HG03439 (cell line): ENCODE measurements at regions not wholly inside any gene's neighbourhood (a gene's known extent, or its start where the extent isn't known, plus 50 kb on each side); places are given as distances from the start of the nearest gene placed in this dataset.

Experiments used
- ATAC-seq: cut with Tn5 transposase; IDR thresholded peaks from one replicate; pipeline ENCODE4 v1.9.1; 2021; ENCODE audit warnings: mild to moderate bottlenecking, moderate library complexity; ENCODE audit not compliant: unreplicated experiment

DNA sequence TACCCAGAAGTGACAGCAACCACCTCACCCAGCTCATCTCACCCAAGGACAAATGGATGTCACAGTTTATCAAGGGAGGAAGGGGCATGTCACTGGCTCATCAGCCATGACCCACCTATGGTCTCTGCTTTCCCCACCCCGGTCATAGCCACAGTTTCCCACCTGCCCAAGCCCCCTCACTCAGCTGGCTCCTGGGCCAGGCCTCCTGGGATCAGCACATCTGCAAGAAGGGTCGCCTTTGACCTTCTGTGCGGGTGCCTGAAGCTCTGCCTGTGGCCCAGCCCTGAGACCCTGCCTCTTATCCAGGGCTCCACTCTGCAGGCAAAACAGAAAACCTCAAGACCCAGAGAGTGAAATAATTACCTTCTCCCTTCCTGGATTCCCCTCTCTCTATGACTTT is 236.4 kb downstream of the BUD13 start:
- no peak for ATAC-seq

DNA sequence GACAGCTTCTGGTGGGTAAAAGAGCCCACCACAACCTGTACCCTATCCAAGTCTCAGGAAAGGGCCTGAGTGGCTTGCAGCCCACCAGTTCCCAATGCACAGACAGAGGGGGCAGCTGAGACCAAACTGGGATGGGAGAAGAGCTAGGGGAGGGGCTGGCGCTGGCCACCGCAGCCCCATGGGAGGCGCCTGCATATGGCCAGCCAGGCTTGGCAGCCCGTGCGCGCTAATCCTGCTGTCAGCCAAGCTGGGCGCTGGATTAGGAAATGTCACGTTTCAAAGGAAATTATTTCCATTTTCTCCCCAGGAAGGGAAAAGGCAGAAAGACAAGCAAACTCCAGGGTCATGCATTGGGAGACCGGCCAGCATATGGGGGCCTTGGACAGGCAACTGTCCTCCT is 236.8 kb downstream of the BUD13 start:
- no peak for ATAC-seq

DNA sequence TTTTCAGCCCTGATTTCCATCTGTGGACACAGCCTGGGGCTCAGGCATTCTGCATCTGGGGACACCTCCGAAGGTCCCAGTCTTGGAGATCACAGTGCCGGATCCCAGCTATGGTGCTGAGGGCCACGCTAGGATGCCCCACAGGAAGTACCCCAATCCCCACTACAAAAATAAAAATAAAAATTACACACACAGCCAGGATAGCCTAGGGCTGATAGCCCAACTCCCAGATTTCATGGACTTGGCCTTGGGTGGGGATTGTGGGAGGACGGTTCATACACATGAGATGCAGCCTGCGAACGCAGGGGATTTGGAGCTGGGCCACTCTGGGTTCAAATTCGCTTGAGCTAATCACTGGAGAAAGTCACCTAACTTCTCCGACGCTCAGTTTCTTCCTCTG is 237.7 kb downstream of the BUD13 start:
- ATAC-seq: no peak

DNA sequence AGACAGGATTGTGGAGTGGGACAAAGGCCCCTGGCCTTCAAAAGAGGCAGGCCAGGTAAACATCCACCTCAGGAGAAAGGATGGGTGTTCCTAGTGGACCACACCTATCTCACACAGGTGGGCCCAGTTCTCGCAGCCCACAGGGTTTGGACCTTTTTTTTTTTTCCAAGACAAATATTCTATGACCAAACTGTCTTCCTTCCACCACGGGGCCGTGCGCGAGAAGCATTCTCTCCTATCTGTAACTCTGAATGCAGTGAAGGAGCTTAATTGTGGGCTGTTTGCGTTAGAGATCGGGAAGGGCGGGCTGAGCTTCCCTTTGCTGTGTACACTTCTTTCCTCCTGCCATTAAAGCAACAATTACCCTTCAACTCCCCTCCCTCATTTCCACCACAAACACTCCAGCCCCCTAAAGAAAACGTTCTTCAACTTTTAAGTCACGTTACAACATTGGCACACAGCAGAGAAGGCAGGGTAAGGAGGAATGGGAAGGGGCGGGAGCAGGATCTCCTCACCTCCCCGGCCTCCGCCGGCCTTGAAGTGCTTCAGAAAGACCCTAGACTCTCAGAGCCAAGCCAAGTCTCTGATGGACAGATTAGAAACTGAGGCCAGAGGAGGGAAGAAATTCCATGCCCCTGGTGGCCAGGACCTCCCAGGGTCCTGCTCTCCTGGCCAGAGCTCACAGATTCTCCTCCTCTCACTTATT is 238.4 kb downstream of the BUD13 start:
- ATAC-seq: no peak

DNA sequence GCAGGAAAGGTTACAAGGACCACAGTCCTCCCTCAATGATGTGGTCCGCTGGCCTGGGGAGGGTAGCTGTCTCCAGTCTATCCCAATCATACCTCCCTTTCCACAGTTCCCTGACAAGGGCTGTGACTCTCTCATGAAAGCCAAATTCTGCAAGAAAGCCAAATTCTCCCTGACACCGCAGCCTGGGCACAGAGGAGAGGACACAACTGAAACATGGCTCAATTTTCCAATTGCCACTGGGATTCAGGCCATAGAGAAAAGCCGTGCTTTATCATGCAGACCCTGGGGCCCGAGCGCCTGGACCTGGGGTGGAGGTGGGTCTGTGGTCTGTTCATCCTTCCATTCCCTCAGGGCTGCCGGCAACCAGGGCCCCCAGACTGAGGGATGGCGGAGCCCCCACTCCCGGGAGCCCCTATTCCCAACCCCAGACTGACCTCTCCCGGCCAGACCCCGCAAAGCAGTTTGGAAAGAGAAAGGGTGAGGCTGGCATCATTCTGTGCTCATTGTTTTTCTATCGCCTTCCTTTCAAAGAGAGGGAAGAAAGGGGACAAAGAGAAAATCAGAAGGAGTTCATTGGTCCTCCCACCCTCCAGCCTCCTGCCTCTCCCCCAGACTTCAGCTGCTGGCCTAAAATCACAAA is 239.5 kb downstream of the BUD13 start:
- no peak for ATAC-seq

DNA sequence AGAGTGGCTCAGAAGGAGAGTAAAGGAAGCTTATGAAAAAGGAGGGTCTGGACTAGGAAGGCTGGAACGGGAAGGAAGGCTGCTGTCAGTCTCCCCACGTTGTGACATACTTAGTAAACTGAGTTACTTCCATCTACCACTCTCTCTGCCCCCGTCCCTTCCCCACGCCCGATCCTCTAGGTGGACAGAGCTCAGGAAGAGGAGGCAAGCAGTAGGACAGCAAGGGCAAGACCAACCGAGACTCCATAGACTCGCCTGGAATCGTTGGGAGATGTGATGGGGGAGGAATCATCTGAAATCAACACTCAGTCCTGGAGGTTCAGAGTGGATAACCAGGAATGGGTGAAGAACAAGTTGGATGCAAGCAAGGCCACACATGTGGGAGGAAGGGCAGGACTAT is 240.7 kb downstream of the BUD13 start:
- no peak for ATAC-seq

DNA sequence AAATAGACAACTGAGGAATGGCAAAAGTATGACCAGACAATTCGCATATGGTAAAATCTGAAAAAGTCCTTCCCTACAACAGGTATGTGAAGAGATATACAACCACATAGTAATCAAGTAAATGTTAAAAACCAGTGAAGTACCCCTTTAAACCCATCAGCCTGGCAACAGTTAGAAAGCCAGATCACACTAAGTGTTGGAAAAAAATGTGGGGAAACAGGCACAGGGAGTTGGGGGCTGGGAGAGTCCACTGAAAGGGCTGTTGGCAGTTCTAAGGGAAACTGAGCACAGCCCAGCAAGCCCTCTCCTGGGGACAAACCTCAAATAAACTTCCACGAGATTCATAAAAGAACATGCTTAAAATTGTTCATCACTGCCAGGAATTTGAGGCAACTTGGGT is 242.1 kb downstream of the BUD13 start:
- no peak for ATAC-seq

DNA sequence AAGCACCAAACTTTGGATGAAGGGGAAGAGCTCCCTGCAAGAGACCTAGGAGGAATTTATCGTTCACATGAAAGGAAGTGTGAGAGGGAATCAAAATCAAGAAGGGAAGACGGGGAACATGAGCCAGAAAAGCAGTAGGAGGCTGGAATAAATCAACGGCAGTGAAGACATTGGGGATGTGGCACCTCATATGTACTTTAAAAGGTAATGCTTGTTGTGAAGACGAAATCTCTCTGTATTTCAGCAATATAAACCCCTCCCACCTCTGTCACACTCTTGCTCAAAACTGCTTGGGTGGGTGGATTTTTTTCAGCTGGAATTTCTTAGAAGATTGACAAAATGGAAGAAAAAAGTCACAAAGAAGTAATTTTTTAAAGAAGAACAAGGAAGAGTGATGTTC is 243.5 kb downstream of the BUD13 start:
- no peak for ATAC-seq

DNA sequence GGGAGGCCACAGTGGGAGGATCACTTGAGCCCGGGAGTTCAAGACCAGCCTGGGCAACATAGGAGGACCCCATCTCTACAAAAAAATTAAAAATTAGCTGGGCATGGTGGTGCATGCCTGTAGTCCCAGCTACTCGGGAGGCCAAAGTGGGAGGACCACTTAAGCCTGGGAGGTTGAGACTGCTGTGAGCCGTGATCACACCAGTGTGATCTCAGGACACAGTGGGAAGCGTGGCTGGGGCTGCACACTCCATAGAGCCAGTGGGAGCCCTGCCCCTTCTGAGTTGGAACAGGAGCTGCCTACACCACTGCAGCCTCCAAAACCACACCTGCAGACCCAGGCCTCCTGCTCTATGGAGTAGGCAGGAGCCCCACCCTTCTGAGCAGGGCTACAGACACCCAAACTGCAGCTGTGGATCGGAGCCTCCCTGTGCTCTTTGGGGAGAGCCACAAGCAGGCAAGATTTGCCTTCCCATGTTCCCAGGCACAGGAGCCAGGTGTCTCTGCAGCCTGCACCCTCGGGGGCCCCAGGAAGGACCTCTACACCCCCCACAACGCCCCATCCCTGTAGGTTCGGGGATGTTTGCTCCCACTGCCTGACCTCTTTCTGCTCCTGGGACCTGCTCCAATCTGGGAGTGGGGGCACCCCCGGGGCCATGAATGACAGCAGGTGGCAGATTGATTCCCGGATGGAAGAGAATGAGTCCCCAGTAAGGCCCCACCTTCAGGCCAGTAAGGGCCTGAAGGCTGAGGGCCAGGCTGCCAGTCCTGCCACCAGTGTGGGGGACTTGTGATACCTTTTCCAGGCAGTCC is 245.4 kb downstream of the BUD13 start:
- no peak for ATAC-seq

DNA sequence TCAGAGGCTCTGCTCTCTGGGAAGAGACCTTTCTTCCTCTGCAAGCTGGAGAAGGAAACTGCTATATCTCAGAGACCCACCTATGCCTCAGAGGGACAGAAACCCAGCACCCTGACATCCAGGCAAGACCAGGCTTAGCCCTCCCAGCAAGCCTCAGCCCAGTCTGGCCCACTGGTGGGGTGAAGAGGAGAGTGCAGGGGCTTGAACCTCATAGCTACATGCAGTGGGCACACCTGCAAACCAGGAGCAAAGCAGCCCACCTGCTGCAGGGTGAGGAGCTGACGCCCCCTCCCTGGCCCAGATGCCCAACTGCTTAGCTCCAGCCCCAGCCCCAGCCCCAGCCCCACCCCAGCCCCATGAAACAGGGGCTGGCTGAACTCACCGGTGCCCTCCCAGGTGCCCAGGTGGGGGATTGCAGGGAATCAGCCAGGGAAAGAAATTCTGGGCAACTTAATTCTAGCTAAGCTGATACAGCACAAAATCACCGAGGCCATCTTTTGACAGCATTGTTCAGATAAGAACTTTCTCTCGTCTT is 246.8 kb downstream of the BUD13 start:
- no peak for ATAC-seq

DNA sequence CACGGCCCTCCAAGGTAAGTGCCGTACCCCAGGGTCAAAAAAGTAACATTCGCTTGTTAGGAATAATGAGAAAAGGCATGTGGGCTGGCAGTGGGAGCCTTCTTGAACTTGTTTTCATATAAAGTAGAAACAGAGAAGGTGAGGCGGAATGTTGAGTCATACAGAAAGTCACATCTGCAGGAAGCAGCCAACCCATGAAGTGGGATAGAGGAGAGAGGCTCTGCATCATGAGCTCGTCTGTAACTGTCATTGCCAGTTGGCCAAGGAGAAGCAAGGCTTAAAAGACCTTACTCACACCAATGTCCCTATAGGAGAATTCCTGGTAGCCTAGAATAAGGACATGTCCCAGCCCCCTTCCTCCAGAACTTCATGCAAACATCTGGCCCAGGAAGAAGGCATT is 253.3 kb downstream of the BUD13 start:
- ATAC-seq: no peak

DNA sequence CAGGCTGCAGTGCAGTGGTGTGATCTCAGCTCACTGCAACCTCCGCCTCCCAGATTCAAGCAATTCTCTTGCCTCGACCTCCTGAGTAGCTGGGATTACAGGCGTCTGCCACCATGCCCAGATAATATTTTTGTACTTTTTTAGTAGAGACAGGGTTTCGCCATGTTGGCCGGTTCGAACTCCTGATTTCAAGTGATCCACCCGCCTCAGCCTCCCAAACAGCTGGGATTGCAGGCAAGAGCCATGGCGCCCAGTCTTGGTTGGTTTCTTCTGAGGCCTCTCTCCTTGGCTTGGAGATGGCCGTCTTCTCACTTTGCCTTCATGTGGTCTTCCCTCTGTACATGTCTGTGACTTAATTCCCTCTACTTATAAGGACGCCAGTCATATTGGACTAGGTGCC is 254.6 kb downstream of the BUD13 start:
- no peak for ATAC-seq

DNA sequence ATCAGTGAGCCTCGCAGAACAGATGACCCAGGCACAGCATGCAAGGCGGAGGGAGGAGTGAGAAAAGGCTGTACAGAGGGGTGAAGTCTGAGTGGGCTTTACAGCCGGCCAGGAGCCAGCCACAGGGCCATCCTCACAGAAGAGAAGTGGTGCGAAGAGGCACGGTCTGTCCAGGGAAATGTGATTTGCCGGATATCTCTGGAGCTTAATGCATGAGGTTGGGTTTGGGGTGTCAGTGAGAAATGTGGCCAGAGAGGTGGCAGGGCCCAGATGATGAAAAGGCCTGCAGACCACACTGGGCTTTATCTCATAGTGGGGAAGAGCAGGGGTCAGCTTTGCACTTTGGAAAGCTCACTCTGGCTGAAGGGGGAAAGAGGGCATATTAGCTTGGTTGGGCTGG is 255.2 kb downstream of the BUD13 start:
- ATAC-seq: no peak

DNA sequence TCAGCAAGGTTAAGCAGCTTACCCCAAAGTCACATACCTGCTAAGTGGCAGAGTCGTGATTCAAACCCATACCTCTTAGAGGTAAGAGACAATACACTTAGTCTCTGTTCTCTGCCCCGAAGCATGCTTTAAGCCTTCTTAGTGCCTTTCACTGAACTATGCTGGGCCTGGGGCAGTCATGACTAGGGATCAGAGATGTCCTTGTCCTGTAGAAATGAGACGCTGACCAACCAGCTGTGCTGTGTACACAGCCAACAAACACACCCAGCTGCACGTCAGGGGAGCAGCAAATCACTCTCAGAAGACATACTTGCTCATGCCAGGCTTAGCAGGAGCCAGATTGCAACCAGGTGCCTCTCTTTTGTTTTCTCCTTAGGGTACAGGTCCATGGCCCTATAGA is 255.7 kb downstream of the BUD13 start:
- no peak for ATAC-seq

DNA sequence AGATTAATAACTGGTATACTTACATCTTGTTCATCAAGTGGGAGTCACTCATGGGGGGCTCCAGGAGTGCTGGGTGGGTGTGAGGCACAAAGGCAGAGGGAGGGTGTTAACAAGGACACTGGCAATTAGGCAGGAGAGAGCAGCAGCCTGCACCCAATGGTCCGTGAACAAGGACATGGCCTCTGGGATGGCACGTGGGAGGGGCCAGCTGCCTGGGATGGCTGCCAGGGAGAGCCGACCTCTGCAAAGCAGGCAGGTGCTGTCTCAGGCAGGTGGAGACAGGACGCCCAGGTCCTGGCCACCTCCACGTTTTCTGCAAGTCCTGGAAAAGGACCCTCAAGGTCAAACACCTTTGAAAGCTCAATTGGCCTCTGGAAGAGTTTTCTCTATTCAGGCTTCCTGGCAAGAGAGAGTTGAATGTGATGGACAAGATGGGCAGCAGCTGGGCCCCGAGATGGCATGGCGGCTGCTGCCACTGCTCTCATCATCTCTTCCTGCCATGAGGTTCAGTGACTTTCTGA is 257.1 kb downstream of the BUD13 start:
- no peak for ATAC-seq

DNA sequence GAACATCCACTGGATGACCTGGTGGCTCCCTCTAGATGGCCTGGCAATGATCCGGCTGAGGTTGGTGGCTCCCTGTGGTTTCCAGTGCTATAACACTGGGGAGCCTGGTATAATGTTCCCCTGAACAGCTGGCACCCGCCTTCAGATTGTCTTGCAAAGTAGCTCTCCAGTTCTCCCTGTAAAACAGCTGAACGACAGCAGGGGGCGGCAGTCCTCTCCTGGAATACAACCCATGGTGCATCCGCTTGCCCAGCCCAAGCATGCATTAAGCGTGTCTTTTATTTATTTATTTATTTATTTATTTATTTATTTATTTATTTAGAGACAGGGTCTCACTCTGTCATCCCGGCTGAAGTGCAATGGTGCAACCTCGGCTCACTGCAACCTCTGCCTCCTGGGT is 258.9 kb downstream of the BUD13 start:
- ATAC-seq: no peak

DNA sequence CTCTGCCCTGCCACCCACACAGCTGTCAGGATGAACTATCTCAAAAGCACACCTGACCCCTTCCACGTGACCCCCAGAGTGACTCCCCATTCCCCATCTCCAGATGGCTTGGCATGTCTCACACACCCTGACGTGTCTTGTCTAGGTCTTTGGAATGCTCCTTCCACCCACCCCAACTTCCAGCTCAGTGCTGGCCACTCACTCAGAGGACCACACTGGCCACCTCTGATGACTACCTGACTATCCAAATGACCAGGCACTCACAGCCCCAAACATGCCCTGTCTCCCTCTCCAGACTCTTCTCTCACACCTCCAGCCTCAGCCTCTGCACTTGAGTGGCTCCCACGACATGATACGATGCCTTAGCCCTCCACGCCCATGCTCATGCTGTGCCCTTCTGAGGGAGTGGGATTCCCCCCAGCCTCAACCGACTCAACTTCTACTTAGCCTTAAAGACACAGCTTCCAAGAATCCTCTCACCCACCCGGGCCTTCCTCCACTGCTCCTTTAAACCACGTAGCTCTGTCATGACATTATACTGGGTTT is 259.4 kb downstream of the BUD13 start:
- ATAC-seq: no peak

DNA sequence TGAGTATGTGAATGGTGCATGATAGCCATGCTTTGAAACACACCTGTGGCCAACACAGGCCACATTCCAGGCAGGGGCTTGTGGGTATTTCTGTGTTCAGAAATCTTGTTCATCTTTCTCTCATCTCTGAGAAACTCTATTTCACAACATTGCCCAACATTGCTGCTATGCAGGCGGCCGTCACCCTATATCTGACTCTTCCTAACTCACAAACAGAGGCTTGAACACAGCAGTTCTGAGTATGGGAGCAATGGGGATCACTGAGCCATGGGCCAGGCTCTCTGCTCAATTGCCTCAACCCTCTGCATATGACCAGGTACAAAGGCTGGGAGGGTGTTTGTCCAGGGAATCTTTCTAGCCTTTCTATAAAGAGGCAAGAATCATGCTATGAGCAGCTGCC is 259.9 kb downstream of the BUD13 start:
- no peak for ATAC-seq

DNA sequence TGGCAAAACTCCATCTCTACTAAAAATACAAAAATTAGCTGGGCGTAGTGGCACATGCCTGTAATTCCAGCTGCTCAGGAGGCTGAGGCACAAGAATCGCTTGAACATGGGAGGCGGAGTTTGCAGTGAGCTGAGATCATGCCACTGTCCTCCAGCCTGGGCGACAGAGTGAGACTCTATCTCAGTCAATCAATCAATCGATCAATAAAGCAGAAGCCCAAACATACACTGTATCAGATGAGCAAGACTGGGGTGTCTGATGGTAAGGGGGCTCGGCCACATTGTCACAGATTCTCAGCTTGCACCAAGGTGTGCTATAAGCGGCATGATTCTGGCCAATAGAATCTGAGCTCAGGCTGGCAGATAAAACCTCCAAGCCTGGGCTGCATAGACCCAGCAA is 261.1 kb downstream of the BUD13 start:
- no peak for ATAC-seq

DNA sequence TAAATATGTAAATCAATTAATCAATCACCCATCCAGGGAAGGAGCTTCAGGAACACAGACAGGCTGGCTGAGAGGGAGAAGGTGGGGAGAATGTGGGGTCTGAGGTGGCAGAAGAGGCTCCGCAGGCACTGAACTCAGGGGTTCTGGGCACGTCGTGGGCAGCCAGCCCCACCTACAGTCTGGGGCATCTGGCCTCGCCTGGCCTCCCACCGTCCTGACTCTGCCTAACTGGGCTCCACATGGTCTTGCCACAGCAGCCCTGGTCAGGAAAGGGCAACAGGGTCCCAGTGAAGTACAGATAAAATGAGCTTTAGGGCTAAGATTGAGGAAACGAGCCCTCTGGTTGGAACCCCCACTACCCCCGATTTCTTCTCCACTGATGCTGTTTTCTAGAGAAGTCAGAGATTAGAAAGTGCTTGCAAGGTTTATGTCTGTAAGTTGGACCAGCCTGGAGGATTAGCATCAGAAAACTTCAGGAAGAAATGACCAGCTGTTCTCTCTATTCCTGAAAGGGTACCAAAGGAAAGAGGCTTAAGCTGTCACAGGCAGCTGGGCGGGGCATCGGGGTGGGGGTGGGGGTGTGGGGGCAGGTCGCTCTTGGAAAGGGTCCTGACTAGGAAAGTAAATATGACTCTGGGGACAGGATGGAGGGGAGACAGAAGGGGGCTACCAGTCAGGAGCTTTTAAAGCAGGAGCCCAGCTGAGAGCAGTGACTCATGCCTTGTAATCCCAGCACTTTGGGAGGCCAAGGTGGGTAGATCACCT is 261.7 kb downstream of the BUD13 start:
- no peak for ATAC-seq

DNA sequence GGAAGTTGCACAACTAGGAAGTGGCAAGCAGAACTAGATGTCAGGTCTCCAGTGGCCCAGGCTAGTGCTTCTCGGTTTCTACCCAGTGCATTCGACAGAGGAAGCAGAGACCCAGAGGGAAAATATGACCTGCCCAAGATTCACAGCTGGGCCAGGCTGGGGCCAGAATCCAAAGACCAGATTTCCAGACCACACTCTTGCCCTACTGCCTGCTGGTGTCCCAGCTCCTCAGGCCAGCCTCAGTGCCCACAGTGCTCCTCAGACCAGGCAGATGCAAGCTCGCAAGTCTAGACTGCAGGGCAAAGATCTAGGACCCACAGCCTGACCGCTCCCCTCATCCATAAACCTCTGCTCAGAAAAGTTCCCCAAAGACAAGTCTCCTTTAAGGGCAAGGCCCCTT is 262.6 kb downstream of the BUD13 start:
- no peak for ATAC-seq
